ENCODE measurements at regions not wholly inside any gene's neighbourhood (a gene's known extent, or its start where the extent isn't known, plus 50 kb on each side); places are given as distances from the start of the nearest gene placed in this dataset.
"Not testable (repeated sequence)": the region's sequence is repeated elsewhere in the genome, so short reads cannot be mapped to it uniquely, and the experiment has no call there.

DNA sequence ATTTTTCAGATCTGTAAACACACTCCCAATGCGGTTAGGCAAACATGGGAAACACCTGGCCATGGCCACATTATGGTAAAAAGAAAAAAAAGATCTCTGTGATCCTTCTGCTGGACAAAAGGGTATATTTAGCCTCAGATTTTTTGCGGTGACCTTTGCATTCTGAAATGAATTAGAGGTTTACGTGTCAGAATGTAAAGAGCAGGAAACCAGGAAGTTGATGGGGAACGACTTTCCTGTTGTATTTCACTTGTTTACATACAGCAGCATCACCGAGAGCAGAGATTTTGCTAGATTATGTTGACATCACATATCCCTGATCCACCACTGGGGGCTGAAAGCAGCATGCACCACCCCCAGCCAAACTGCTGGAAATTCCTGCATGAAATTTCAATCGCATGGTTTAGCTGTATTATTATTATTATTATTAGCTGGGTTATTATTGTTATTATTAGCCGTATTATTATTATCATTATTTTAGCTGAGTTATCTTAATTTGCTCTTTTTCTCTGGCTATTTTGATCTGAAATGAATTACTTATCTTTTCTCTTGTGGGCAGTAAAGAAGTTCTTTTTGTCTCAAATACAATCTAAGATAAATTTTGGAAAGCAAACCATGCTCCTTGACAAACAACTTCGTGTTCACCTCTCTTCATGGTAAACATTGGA is 189.4 kb downstream of the ZFP64 start:
- ChIA-PET POLR2A (no interaction called here), CTCF (interaction anchor here (0.8 kb wide), 1 partner anchor 394 kb away, joined by 3 read pairs; no protein-coding TSS in a partner anchor)
- no peak for TF ChIP-seq CTCF (IDR thresholded peaks at IDR 0.05; ENCODE audit: insufficient read depth, low read length, missing control alignments)
- DNase-seq (ENCODE audit: low read depth, low spot score) = no peak
- H3K4me3 ChIP-seq (ENCODE audit: low read depth, low read length) = no peak overlapping the region

DNA sequence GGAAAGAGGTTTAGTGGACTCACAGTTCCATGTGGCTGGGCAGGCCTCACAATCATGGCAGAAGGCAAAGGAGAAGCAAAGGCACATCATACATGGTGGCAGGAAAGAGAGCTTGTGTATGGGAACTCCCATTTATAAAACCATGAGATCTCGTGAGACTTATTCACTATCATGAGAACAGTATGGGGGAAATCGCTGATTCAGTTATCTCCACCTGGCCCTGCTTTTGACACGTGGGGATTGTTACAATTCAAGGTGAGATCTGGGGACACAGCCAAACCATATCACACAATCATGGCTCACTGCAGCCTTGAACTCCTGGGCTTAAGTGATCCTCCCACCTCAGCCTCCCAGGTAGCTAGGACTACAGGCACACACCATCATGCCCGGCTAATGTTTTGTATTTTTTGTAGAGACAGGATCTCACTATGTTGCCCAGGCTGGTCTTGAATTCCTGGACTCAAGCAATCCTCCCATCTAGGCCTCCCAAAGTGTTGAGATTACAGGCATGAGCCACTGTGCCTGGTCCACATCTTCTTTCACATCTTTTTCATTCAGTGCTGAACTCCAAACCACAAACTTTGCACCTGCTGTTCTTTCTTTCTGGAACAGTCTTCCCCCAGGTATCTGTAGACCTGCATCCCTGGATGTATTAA is 194.2 kb downstream of the ZFP64 start:
- CTCF ChIA-PET = interaction anchor here (0.6 kb wide), 1 partner anchor 25 kb away, joined by 4 read pairs; no protein-coding TSS in a partner anchor
- H3K4me3 ChIP-seq (ENCODE audit: low read depth, low read length); DNase-seq (ENCODE audit: low read depth, low spot score); POLR2A ChIA-PET: not testable (repeated sequence)

GRCh38 chr20:51995551-51995951 is 193.2 kb upstream of the SALL4 start:
- CTCF ChIA-PET = interaction anchor here (0.7 to 2.1 kb wide), 3 partner anchors 10 to 196 kb away, joined by 3 to 4 read pairs (median 3); no protein-coding TSS in a partner anchor
- no peak for TF ChIP-seq CTCF (IDR thresholded peaks at IDR 0.05; ENCODE audit: insufficient read depth, low read length, missing control alignments)
- POLR2A ChIA-PET = no interaction called here
- no peak overlapping the region for H3K4me3 ChIP-seq (ENCODE audit: low read depth, low read length)
- no peak for DNase-seq (ENCODE audit: low read depth, low spot score)

DNA sequence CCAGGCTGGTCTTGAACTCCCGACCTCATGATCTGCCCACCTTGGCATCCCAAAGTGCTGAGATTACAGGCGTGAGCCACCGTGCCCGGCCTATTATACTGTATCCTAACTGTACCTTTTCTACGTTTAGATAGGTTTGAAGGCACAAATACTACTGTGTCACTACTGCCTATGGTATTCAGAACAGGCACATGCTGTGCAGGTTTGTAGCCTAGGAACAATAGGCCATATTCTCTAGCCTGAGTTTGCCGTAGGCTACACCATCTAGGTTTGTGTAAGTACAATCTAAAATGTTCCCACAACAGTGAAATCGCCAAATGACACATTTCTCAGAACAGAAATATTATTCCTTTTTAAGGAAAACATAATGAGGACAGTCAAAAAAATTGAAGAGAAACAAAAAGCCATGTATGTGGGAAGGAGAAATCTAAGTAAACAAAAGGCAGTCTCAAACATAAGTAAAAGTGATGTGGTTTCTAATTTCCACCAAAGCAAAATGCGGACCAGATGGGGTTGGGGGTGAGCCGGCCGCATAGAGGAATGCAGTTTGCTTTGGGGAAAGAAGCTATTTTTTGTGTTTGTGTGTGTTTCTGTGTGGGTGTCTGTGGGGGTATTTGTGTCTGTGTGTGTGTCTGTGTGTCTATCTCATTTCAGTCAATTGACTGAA is 192.6 kb upstream of the SALL4 start:
- POLR2A ChIA-PET = no interaction called here
- H3K4me3 ChIP-seq (ENCODE audit: low read depth, low read length) = no peak overlapping the region
- CTCF ChIA-PET = interaction anchor here (2.1 kb wide), 1 partner anchor 9 kb away, joined by 4 read pairs; no protein-coding TSS in a partner anchor
- DNase-seq (ENCODE audit: low read depth, low spot score) = no peak
- no peak for TF ChIP-seq CTCF (IDR thresholded peaks at IDR 0.05; ENCODE audit: insufficient read depth, low read length, missing control alignments)

DNA sequence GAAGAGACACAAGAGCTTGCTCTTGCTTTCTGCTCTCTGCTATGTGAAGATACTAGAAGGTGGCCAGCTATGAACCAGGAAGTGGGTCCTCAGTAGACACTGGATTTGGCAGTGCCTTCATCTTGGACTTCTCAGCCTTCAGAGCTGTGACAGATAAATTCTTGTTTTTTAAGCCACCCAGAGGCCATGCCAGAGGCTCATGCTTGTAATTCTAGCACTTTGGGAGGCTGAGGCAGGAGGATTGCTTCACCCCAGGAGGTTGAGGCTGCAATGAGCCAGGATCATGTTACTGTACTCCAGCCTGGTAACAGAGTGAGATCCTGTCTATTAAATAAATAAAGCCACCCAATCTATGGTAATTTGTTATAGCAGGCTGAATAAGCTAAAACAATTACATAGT is 185.5 kb upstream of the SALL4 start:
- ChIA-PET POLR2A (no interaction called here), CTCF (interaction anchor here (1.0 kb wide), 1 partner anchor 188 kb away, joined by 4 read pairs; no protein-coding TSS in a partner anchor)
- TF ChIP-seq CTCF (IDR thresholded peaks at IDR 0.05; ENCODE audit: insufficient read depth, low read length, missing control alignments) = no peak

DNA sequence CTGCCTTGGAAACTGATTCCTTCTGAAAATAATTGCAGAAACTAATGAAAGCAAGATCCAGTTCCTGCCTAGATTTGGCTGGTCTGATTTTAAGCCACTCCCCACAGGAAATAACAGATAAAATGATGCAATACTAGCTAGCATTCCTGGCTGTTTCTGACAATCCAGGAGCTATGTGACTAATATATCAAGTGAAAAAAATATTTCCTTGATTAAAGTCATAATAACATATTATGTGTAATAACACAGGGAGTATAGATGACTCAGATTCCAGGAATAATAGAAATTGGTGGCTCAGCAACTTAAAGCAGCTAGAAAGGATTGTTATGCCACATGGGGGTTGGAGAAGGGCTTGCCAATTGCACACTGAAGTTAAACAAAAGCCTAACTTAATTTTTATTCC is 182.7 kb upstream of the SALL4 start:
- CTCF ChIA-PET = interaction anchor here (1.4 to 2.1 kb wide), 3 partner anchors 10 to 185 kb away, joined by 3 to 16 read pairs (median 4); no protein-coding TSS in a partner anchor
- peak; percentile 94 for DNase-seq (ENCODE audit: low read depth, low spot score)
- H3K4me3 ChIP-seq (ENCODE audit: low read depth, low read length) = no peak overlapping the region
- POLR2A ChIA-PET = interaction anchor here (1.0 kb wide), 1 partner anchor 27 kb away, joined by 3 read pairs; no protein-coding TSS in a partner anchor
- TF ChIP-seq CTCF (IDR thresholded peaks at IDR 0.05; ENCODE audit: insufficient read depth, low read length, missing control alignments) = no peak

More for the DNA sequence above, 185.5 kb upstream of the SALL4 start:
- no peak for DNase-seq (ENCODE audit: low read depth, low spot score)
- no peak overlapping the region for H3K4me3 ChIP-seq (ENCODE audit: low read depth, low read length)
